RWPE1 (cell line): ENCODE measurements at regions not wholly inside any gene's neighbourhood (a gene's known extent, or its start where the extent isn't known, plus 50 kb on each side); places are given as distances from the start of the nearest gene placed in this dataset.

Experiments used
- CTCF ChIA-PET: fragments of 350-600 bp; sonication (Branson Sonifier 250); formaldehyde crosslinking; extraction: SDS; loops from one replicate; lab custom pipeline; 2021; lab: Yijun Ruan, JAX
- POLR2A ChIA-PET: fragments of 400-600 bp; formaldehyde crosslinking; extraction: SDS; loops from one replicate; lab custom pipeline; 2020; ENCODE audit warnings: antibody characterized with exemption; ENCODE audit not compliant: low non-redundant PET; lab: Yijun Ruan, JAX
- DNase-seq: peaks from one replicate; pipeline ENCODE4 v3.0.0; 2012; ENCODE audit warnings: low spot score
- H3K27ac ChIP-seq: fragments of 450-650 bp; 2 replicates; pipeline ENCODE4 v1.5.1; 2017
- TF ChIP-seq, protein P1 (sequence below): fragments of 450-650 bp; conservative IDR thresholded peaks from 2 replicates; pipeline ENCODE4 v1.5.1; 2017; ENCODE audit warnings: low read depth, mild to moderate bottlenecking

DNA sequence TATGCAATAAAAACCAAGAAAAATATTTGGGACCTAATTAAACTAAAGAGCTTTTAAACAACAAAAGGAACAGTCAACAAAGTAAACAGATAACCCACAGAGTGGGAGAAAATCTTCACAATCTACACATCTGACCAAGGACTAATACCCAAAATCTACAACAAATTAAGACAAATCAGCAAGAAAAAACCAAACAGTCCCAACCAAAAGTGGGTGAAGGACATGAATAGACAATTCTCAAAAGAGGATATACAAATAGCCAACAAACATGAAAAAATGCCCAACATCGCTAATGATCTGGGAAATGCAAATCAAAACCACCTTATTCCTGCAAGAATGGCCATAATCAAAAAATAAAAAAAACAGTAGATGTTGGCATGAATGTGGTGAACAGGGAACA is 250.1 kb downstream of the C1D start:
- ChIA-PET CTCF (no interaction called here), POLR2A (no interaction called here)
- DNase-seq: no peak
- TF ChIP-seq, protein P1, sequence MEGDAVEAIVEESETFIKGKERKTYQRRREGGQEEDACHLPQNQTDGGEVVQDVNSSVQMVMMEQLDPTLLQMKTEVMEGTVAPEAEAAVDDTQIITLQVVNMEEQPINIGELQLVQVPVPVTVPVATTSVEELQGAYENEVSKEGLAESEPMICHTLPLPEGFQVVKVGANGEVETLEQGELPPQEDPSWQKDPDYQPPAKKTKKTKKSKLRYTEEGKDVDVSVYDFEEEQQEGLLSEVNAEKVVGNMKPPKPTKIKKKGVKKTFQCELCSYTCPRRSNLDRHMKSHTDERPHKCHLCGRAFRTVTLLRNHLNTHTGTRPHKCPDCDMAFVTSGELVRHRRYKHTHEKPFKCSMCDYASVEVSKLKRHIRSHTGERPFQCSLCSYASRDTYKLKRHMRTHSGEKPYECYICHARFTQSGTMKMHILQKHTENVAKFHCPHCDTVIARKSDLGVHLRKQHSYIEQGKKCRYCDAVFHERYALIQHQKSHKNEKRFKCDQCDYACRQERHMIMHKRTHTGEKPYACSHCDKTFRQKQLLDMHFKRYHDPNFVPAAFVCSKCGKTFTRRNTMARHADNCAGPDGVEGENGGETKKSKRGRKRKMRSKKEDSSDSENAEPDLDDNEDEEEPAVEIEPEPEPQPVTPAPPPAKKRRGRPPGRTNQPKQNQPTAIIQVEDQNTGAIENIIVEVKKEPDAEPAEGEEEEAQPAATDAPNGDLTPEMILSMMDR: no peak
- H3K27ac ChIP-seq: no peak overlapping the region

DNA sequence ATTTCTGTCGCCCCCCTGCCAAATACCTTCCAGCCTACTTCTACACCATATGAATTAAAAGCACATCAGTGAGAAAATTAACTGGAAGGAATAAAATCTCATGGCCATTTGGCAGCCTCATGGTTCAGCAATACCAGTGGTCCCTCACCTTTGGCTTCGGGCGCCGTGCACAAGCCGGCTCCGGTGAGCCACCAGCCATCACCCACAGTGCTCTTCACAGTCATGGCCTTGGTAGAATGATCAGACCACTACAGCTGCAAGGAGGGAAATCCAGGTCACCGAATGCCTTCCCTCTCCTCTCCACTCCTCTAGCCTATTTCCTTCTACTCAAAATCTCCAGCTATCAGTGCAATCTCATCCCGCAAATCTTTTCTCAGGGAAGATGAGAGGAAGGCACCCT is 239.1 kb downstream of the C1D start:
- no peak for DNase-seq
- no peak overlapping the region for H3K27ac ChIP-seq
- ChIA-PET CTCF (no interaction called here), POLR2A (no interaction called here)
- TF ChIP-seq, protein P1: no peak

DNA sequence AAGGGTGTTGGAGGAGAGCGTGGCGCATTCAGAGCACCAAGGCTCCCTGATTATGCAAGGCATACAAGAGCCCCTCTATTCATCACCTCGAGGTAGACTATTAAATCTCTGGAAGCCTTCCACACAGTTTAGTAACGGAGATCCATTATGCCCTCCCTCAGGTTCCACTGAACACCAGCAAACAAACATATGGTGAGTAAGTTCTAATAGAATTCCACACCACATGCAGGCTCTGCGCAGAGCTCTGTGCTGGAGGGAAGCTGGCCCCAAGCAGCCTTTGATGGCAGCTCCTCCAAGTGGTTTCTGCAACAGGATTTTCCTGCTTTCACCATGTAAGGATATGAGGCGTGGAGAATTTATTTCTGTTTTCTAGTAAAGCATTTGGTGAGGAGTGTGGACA is 238.6 kb downstream of the C1D start:
- ChIA-PET CTCF (no interaction called here), POLR2A (no interaction called here)
- no peak for DNase-seq
- H3K27ac ChIP-seq: no peak overlapping the region
- TF ChIP-seq, protein P1: no peak

DNA sequence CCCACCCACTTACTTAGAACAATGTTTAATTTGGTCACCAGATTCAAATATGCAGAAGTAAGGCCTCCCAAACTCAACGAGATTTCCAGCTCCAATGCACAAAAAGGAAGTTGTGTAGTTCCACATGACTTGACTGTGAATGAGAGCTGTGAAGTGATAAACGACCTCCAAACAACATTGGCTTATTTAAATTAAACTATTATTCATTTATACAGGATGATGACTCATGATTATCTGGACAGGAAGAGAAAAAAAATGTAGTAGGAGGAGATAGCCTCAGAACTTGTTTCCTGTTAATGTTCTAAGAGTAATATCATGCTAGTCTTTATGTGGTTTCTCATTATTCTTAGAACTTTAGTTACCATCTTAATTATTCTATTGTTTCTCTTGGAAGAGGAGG is 237.3 kb downstream of the C1D start:
- TF ChIP-seq, protein P1: no peak
- ChIA-PET CTCF (interaction anchor here (0.6 kb wide), 1 partner anchor 15 kb away, joined by 3 read pairs; no protein-coding TSS in a partner anchor), POLR2A (no interaction called here)
- DNase-seq: peak; percentile 55
- H3K27ac ChIP-seq: no peak overlapping the region

DNA sequence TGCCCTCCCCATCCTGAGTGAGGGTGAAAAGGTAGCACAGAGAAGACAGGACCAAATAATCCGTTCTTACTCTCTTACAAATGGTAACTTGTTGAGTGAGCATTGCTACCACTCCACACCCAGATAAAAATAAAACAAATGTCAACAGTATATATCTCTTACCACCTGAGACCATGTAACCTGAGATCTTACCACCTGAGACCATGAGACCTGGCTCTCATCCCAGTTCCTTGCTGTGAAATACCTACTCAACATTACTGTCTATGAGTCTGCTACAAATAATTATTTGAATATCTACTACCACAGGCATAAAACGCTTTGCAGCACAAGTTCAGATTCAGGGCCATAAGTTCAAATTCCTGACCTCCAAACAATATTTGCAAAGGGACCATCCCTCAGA is 234.7 kb downstream of the C1D start:
- H3K27ac ChIP-seq: no peak overlapping the region
- ChIA-PET CTCF (no interaction called here), POLR2A (no interaction called here)
- TF ChIP-seq, protein P1: no peak
- no peak for DNase-seq

DNA sequence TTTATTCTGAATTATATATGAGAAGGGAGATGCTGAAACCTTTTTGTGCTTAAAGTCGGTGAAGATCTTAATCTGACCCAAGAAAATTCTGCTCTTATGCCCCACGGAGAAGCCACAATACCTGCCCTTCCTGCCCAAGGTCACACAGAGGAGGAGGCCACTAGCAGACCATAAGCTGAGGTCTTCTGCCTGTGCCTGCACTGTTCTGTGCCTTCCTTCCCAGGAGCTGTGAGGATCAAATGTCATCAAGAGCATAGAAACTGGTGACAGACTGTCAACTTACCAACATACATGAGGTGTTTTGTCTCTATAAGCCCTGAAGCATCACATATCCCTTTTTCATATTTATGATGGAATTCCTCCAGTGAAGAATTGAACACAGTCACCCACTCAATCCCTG is 233.3 kb downstream of the C1D start:
- TF ChIP-seq, protein P1: no peak
- H3K27ac ChIP-seq: no peak overlapping the region
- no peak for DNase-seq
- ChIA-PET POLR2A (no interaction called here), CTCF (no interaction called here)

DNA sequence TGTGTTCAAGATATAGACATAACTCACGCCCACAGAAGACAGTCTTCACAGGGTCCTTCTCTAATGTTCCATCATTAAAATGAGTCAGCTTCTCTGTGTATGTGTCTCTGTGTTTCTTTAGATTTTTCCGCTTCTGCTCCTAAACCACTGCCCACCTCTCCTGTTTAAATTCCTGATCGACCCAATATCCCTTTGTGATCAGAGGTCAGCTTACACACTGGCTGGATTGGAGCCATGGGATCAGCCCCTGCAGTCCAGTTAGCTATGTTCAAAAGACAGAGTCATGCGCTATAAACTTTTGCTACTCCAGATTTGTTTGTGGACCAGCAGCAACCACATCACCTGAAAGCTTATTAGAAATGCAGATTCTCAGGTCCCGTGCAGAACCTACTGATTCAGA is 229.2 kb downstream of the C1D start:
- CTCF ChIA-PET: interaction anchor here (0.7 kb wide), 1 partner anchor 1613 kb away, joined by 3 read pairs; no protein-coding TSS in a partner anchor

More for the DNA sequence above, 229.2 kb downstream of the C1D start:
- POLR2A ChIA-PET: no interaction called here
- DNase-seq: no peak
- TF ChIP-seq, protein P1: no peak
- no peak overlapping the region for H3K27ac ChIP-seq
